H1 (cell line): ENCODE measurements at regions not wholly inside any gene's neighbourhood (a gene's known extent, or its start where the extent isn't known, plus 50 kb on each side); places are given as distances from the start of the nearest gene placed in this dataset.
A peak's percentile ranks its signal among the peaks of the same experiment; 100 is the strongest.

Source experiments
- CTCF ChIA-PET: fragments of 300-600 bp; sonication (Branson Sonifier 250); formaldehyde crosslinking; loops from one replicate; lab custom pipeline; 2021; ENCODE audit not compliant: partially characterized antibody; lab: Charles Lee
- POLR2A ChIA-PET: fragments of 300-600 bp; sonication (Branson Sonifier 250); formaldehyde crosslinking; loops from one replicate; lab custom pipeline; 2021; ENCODE audit warnings: inconsistent platforms; ENCODE audit not compliant: partially characterized antibody; lab: Charles Lee
- DNase-seq, 2 experiments: peaks; one replicate each; pipeline versions ENCODE4 v3.0.0 to v3.0.0-alpha.2; 2010 to 2022; ENCODE audit warnings: low spot score in 2 of 2, low read depth in 1 of 2, mixed read lengths in 1 of 2
- FAIRE-seq: peaks from 2 replicates; lab custom pipeline; 2011; peaks lifted over from hg19 to GRCh38; lab: Jason Lieb, UNC
- H2AFZ ChIP-seq: 2 replicates; pipeline ENCODE4 v1.8.1; 2012; ENCODE audit warnings: low read length, inconsistent platforms
- H2AK5ac ChIP-seq: 2 replicates; pipeline ENCODE4 v1.6.1; 2013; ENCODE audit warnings: low read depth, low read length
- H2BK120ac ChIP-seq: replicated peaks from 2 replicates; pipeline ENCODE3; 2013; ENCODE audit warnings: low read depth, low read length, inconsistent platforms
- H2BK12ac ChIP-seq: 2 replicates; pipeline ENCODE4 v1.6.1; 2013; ENCODE audit warnings: low read depth, low read length
- H2BK15ac ChIP-seq: 2 replicates; pipeline ENCODE4 v1.6.1; 2013; ENCODE audit warnings: low read length
- H2BK20ac ChIP-seq: 2 replicates; pipeline ENCODE4 v1.6.1; 2013; ENCODE audit warnings: low read length
- H2BK5ac ChIP-seq: 2 replicates; pipeline ENCODE4 v1.6.1; 2013; ENCODE audit warnings: low read depth, low read length
- H3K14ac ChIP-seq: 2 replicates; pipeline ENCODE4 v1.6.1; 2013; ENCODE audit warnings: inconsistent platforms; ENCODE audit not compliant: insufficient read length
- H3K18ac ChIP-seq: 2 replicates; pipeline ENCODE4 v1.6.1; 2013; ENCODE audit warnings: low read length; ENCODE audit errors: extremely low read depth
- H3K23ac ChIP-seq: 2 replicates; pipeline ENCODE4 v1.6.1; 2013; ENCODE audit warnings: inconsistent platforms; ENCODE audit not compliant: insufficient read length
- H3K23me2 ChIP-seq: 2 replicates; pipeline ENCODE4 v1.6.1; 2013; ENCODE audit warnings: low read depth, low read length
- H3K27ac ChIP-seq: 2 replicates; pipeline ENCODE4 v1.6.1; 2011; ENCODE audit warnings: low read depth, low read length, inconsistent platforms
- H3K27me3 ChIP-seq, 4 experiments: replicated peaks in 1 of 4; 1 replicate in 1 of 4; 2 replicates in 3 of 4; pipeline versions ENCODE4 v1.6.1 to v1.8.1; 2011 to 2013; ENCODE audit warnings: low read length in 3 of 4, mild to moderate bottlenecking in 3 of 4, inconsistent platforms in 2 of 4, mixed read lengths in 2 of 4, moderate library complexity in 1 of 4; ENCODE audit not compliant: control insufficient read depth in 3 of 4, insufficient read depth in 3 of 4; ENCODE audit errors: extremely low read depth in 1 of 4
- H3K36me3 ChIP-seq, 4 experiments: 2 replicates each; pipeline versions ENCODE4 v1.6.1 to v1.8.1; 2011 to 2013; ENCODE audit warnings: mild to moderate bottlenecking in 4 of 4, low read length in 3 of 4, moderate library complexity in 2 of 4, control low read depth in 1 of 4, inconsistent platforms in 1 of 4; ENCODE audit not compliant: insufficient read depth in 4 of 4, control insufficient read depth in 2 of 4
- H3K4ac ChIP-seq: replicated peaks from 2 replicates; pipeline ENCODE3; 2013; ENCODE audit warnings: low read length, low read depth, mixed read lengths, inconsistent platforms; ENCODE audit not compliant: insufficient read length
- H3K4me1 ChIP-seq, 4 experiments: replicated peaks in 1 of 4; 1 replicate in 1 of 4; 2 replicates in 3 of 4; pipeline versions ENCODE4 v1.6.1 to v1.8.1; 2011 to 2013; ENCODE audit warnings: low read length in 3 of 4, inconsistent platforms in 2 of 4, mixed read lengths in 1 of 4; ENCODE audit not compliant: insufficient read depth in 4 of 4, control insufficient read depth in 3 of 4
- H3K4me2 ChIP-seq, 2 experiments: 2 replicates each; pipeline versions ENCODE4 v1.6.1 to v1.8.1; 2011 to 2013; ENCODE audit warnings: low read depth in 2 of 2, low read length in 2 of 2, control low read depth in 1 of 2, inconsistent platforms in 1 of 2, mild to moderate bottlenecking in 1 of 2; ENCODE audit not compliant: insufficient read depth in 1 of 2
- H3K4me3 ChIP-seq, 4 experiments: fragments of 200-600, 300-600 bp in 1 of 4; sonication (generic), shearing (Covaris generic), sonication (Bioruptor Twin) in 1 of 4; 2 replicates each; pipeline versions ENCODE4 v1.5.1 to v1.8.1; 2011 to 2016; ENCODE audit warnings: low read length in 4 of 4, low read depth in 3 of 4, control low read depth in 2 of 4, inconsistent platforms in 2 of 4, mild to moderate bottlenecking in 2 of 4, mixed read lengths in 1 of 4, moderate library complexity in 1 of 4; ENCODE audit not compliant: insufficient read depth in 2 of 4; ENCODE audit errors: extremely low read depth in 1 of 4
- H3K56ac ChIP-seq: replicated peaks from 2 replicates; pipeline ENCODE3; 2013; ENCODE audit warnings: low read depth, mild to moderate bottlenecking, mixed read lengths, low read length, inconsistent platforms; ENCODE audit not compliant: insufficient read length
- H3K79me1 ChIP-seq: 2 replicates; pipeline ENCODE4 v1.6.1; 2013; ENCODE audit warnings: low read depth, low read length, control low read depth
- H3K79me2 ChIP-seq, 2 experiments: 2 replicates each; pipeline versions ENCODE4 v1.6.1 to v1.8.1; 2012 to 2013; ENCODE audit warnings: low read length in 2 of 2, mild to moderate bottlenecking in 2 of 2, inconsistent platforms in 1 of 2; ENCODE audit not compliant: insufficient read depth in 2 of 2, control insufficient read depth in 1 of 2
- H3K9ac ChIP-seq, 4 experiments: replicated peaks in 1 of 4; 1 replicate in 1 of 4; 2 replicates in 3 of 4; pipeline versions ENCODE4 v1.6.1 to v1.8.1; 2011 to 2013; ENCODE audit warnings: low read depth in 3 of 4, low read length in 3 of 4, control low read depth in 2 of 4, mild to moderate bottlenecking in 2 of 4, moderate library complexity in 2 of 4, inconsistent platforms in 1 of 4; ENCODE audit errors: extremely low read depth in 1 of 4
- H3K9me3 ChIP-seq, 2 experiments: 2 replicates each; pipeline versions ENCODE4 v1.6.1 to v1.8.1; 2012 to 2013; ENCODE audit warnings: mild to moderate bottlenecking in 2 of 2, moderate library complexity in 2 of 2, control low read depth in 1 of 2, inconsistent platforms in 1 of 2, low read depth in 1 of 2, low read length in 1 of 2, mixed read lengths in 1 of 2; ENCODE audit not compliant: insufficient read depth in 2 of 2
- H4K20me1 ChIP-seq, 2 experiments: replicated peaks in 1 of 2; 2 replicates each; pipeline versions ENCODE3 to v1.8.1; 2011 to 2013; ENCODE audit warnings: inconsistent platforms in 2 of 2, low read length in 2 of 2, mild to moderate bottlenecking in 1 of 2; ENCODE audit not compliant: insufficient read depth in 2 of 2, control insufficient read depth in 1 of 2
- H4K5ac ChIP-seq: 2 replicates; pipeline ENCODE4 v1.6.1; 2013; ENCODE audit warnings: low read length, low read depth, mixed read lengths, inconsistent platforms; ENCODE audit not compliant: insufficient read length
- H4K8ac ChIP-seq: 2 replicates; pipeline ENCODE4 v1.8.0; 2013; ENCODE audit warnings: mild to moderate bottlenecking, moderate library complexity, low read length, inconsistent platforms; ENCODE audit not compliant: insufficient read depth; ENCODE audit errors: extremely low read depth
- H4K91ac ChIP-seq: replicated peaks from 2 replicates; pipeline ENCODE3; 2013; ENCODE audit warnings: low read length, mixed read lengths, inconsistent platforms; ENCODE audit not compliant: insufficient read length
- BCL11A ChIP-seq, 2 experiments: IDR thresholded peaks; one replicate each; pipeline ENCODE4 v1.6.1; 2011; ENCODE audit warnings: low read depth in 2 of 2, low read length in 2 of 2, mild to moderate bottlenecking in 2 of 2
- CBX8 ChIP-seq: fragments of 300-800, 300-1000 bp; sonication (generic); IDR thresholded peaks from 2 replicates; pipeline ENCODE4 v1.7.1; 2016; ENCODE audit warnings: low read depth, low read length, borderline replicate concordance
- MAFK ChIP-seq: IDR thresholded peaks from 2 replicates; pipeline ENCODE4 v1.6.1; 2012; ENCODE audit warnings: low read depth, mild to moderate bottlenecking, improper control_type of control experiment, low read length
- POU5F1 ChIP-seq: IDR thresholded peaks from 2 replicates; pipeline ENCODE4 v1.6.1; 2011; ENCODE audit warnings: low read depth, mild to moderate bottlenecking, low read length, moderate library complexity
- RXRA ChIP-seq: IDR thresholded peaks from 2 replicates; pipeline ENCODE4 v1.6.1; 2011; ENCODE audit warnings: low read depth, mild to moderate bottlenecking, low read length, moderate library complexity; ENCODE audit not compliant: insufficient read depth
- SIN3A ChIP-seq, 2 experiments: IDR thresholded peaks in 1 of 2; conservative IDR thresholded peaks in 1 of 2; 2 replicates each; pipeline ENCODE4 v1.6.1; 2011 to 2012; ENCODE audit warnings: low read length in 2 of 2, improper control_type of control experiment in 1 of 2, low read depth in 1 of 2, mild to moderate bottlenecking in 1 of 2
- SP4 ChIP-seq: IDR thresholded peaks from 2 replicates; pipeline ENCODE4 v1.6.1; 2012; ENCODE audit warnings: low read length, inconsistent platforms
- TEAD4 ChIP-seq: IDR thresholded peaks from 2 replicates; pipeline ENCODE4 v1.6.1; 2012; ENCODE audit warnings: low read depth, low read length, inconsistent platforms, mixed read lengths
- WGBS, 2 experiments: shearing (Covaris generic) in 1 of 2; methylation state at CpG; one replicate each; pipeline versions ENCODE4 v1.1.6 to v1.1.7; 2013 to 2015; ENCODE audit warnings: low lambda C conversion rate in 2 of 2, mixed read lengths in 2 of 2, inconsistent platforms in 1 of 2, low coverage in 1 of 2, missing lambda C conversion rate in 1 of 2; ENCODE audit not compliant: insufficient replicate concordance in 2 of 2, insufficient coverage in 1 of 2, insufficient read length in 1 of 2; ENCODE audit errors: extremely low coverage in 1 of 2, missing lambda C conversion rate in 1 of 2; 5-methylcytosine and 5-hydroxymethylcytosine counted together
- TF ChIP-seq, protein P1 (sequence below): IDR thresholded peaks from 2 replicates; pipeline ENCODE4 v1.6.1; 2012; ENCODE audit warnings: inconsistent platforms

DNA sequence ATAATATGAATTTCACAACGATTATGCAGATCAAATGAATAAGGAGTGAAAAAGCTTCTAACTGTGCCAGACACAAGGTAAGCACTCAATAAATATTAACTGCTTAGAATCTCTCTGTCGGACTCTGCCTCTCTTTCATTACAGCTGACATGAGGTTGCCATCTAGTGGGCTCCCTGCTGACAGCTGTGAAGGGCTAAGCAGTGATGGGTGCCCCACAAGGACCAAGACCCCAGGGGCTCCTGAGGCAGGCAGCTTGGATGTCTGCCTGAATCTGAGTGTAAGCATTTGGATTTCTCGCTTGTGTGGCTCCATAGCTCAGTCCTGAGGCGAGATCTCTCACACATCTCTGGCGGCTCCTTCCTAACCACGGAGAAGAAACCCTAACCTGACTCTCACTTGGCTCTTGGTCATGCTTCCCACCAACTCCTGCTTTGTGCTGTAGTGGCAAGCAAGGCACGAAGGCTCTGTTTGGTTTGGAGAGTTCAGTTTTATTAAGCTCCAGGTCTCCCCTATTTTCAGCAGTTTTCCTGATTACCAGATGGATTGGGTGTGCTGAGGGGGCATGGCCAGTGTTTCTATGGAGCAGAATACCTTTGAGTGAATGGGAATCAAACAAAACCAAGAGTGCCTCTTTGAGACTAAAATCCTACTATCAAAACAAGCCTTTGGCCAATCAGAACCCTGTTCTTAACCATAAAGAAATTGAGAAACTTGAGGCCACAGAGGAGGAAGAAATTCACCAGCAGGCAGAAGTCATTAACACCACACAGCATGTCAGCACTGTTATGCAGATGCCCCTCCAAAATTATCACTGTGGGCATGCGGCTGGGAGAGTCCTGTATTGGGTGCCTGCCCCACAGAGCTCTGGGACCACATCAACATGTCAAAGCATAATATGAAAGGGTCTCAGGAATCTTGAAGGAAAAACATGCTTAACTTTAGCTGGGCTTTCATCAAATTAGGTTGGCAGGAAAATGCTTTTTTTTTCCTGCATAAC is 152.8 kb upstream of the NTM start:
- no peaks in the 10 kb centered on the region; a peak in 2 of 7 replicates for H3K27me3 ChIP-seq
- peak; percentile 91 for FAIRE-seq
- no peak overlapping the region for H3K4ac ChIP-seq
- peak overlapping the region; percentile 93 for H2BK120ac ChIP-seq
- H3K4me1 ChIP-seq, result peaks cover 4 to 26% (median 17%) of the 10 kb centered on the region in 4 experiments
- no peaks in the 10 kb centered on the region for H3K9me3 ChIP-seq
- H2AK5ac ChIP-seq, result peak overlapping the region; percentile 18; the same call in 1 of the 2 replicates
- H2BK20ac ChIP-seq, result peak overlapping the region; percentile 98
- 37% methylated on average over 8 of the region's 8 CpGs; no CpG with 5 or more reads in 1 of the 2 experiments for WGBS, 2 experiments
- peak overlapping the region; percentile 79 for H4K5ac ChIP-seq
- H3K79me2 ChIP-seq, result no peaks in the 10 kb centered on the region
- H4K91ac ChIP-seq, result peak overlapping the region; percentile 71
- H3K36me3 ChIP-seq, result no peaks in the 10 kb centered on the region
- H3K23ac ChIP-seq, result no peak overlapping the region
- ChIA-PET POLR2A (interaction anchor here (0.9 to 4.1 kb wide), 4 partner anchors 15 to 43 kb away, joined by 3 to 24 read pairs (median 3); no protein-coding TSS in a partner anchor), CTCF (interaction anchor here (0.6 to 4.4 kb wide), 13 partner anchors 9 to 1523 kb away, joined by 3 to 28 read pairs (median 3); no protein-coding TSS in a partner anchor)
- no peak overlapping the region for H4K8ac ChIP-seq
- H4K20me1 ChIP-seq, result no peaks in the 10 kb centered on the region
- H3K79me1 ChIP-seq, result no peaks in the 10 kb centered on the region
- H3K23me2 ChIP-seq, result no peaks in the 10 kb centered on the region
- H3K18ac ChIP-seq, result peak overlapping the region; percentile 76
- H2BK5ac ChIP-seq, result peak overlapping the region; percentile 87; the same call in 1 of the 2 replicates
- no peak overlapping the region for H3K4me3 ChIP-seq
- no peak overlapping the region for H3K9ac ChIP-seq
- H2AFZ ChIP-seq, result no peak overlapping the region
- H3K4me2 ChIP-seq, result peak overlapping the region in 1 of 2 experiments; percentile 29; a peak in 2 of 4 replicates
- H3K27ac ChIP-seq, result peak overlapping the region; percentile 52; the same call in 1 of the 2 replicates
- H2BK15ac ChIP-seq, result no peak overlapping the region; the same call in 1 of the 2 replicates
- no peak for DNase-seq
- H3K56ac ChIP-seq, result no peak overlapping the region
- no peak overlapping the region for H3K14ac ChIP-seq
- peak overlapping the region; percentile 91; the same call in 1 of the 2 replicates for H2BK12ac ChIP-seq
- TF ChIP-seq BCL11A (IDR thresholded peaks at IDR 0.05; ENCODE audit: low read depth in 2 of 2, low read length in 2 of 2), result peak in 1 of 2 experiments; percentile 30
- no peak for TF ChIP-seq MAFK
- TF ChIP-seq TEAD4, result 0 out of 2 replicates have a peak, but pooled peaks have one; percentile 20
- no peak for TF ChIP-seq SIN3A (conservative IDR thresholded peaks at IDR 0.05 in 1 of 2, IDR thresholded peaks at IDR 0.05 in 1 of 2; ENCODE audit: low read depth in 1 of 2, low read length in 2 of 2)
- TF ChIP-seq RXRA, result no peak
- TF ChIP-seq CBX8, result no peak
- TF ChIP-seq POU5F1, result peak; percentile 57; the same call in 1 of the 2 replicates
- no peak for TF ChIP-seq SP4
- TF ChIP-seq, protein P1, sequence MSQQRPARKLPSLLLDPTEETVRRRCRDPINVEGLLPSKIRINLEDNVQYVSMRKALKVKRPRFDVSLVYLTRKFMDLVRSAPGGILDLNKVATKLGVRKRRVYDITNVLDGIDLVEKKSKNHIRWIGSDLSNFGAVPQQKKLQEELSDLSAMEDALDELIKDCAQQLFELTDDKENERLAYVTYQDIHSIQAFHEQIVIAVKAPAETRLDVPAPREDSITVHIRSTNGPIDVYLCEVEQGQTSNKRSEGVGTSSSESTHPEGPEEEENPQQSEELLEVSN, result peak; percentile 69
